ENCODE measurements at regions not wholly inside any gene's neighbourhood (a gene's known extent, or its start where the extent isn't known, plus 50 kb on each side); places are given as distances from the start of the nearest gene placed in this dataset.

DNA sequence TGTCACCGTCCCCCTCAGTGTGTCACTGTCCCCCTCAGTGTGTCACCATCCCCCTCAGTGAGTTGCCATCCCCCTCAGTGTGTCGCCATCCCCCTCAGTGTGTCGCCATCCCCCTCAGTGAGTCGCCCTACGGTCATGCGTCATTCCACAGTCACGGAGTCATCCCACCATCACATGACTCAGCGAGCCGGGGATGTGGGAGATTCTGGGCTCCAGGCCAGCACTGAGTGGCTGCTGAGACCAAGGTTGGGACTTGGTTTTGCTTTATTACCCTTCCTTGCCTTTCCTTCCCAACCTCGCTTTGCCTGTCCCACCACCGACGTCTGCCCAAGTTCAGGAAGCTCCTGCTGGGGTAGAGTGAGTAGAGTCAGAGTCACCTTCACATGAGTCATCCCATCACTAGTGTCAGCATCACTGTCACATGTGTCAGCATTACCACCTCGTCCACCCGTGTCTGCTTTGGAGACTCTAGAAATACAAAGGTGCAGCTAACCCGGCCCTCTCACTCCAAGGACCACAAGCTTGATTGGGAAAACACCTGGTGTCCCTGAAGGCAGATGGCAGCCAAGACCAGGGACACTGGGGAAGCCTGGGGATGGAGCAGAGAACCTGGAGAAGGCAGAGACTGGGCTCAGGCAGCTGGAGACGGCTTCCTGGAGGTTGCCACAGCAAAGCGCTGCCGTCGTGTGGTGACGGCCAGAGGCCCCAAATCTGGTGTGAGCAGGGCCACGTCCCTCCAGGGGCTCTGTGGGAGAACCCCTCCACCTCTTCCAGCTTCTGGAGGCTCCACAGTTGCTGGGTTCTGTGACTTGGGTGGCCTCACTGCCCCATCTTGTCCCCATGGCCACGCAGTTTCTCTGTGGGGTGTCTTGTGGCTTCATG lies 485.2 kb upstream of the SALL3 start:
- intact Hi-C loops (cut with DNase I; ENCODE audit: low total_unique reads): no loop called here
- H3K4me3 ChIP-seq (ENCODE audit: low read depth, poor library complexity, severe bottlenecking): no peak overlapping the region
- no peak for TF ChIP-seq CTCF (IDR thresholded peaks at IDR 0.05)
- no peak for TF ChIP-seq POLR2A (IDR thresholded peaks at IDR 0.05)
- DNase-seq (ENCODE audit: low spot score in 2 of 2): no peak
- WGBS, 2 donors: 71 to 79% methylated on average over 21 to 22 of the region's 22 CpGs

GRCh38 chr18:78495550-78495949 lies 484.1 kb upstream of the SALL3 start:
- WGBS, 2 donors: 93 to 94% methylated on average over 14 of the region's 14 CpGs
- TF ChIP-seq CTCF (IDR thresholded peaks at IDR 0.05) (no peak), POLR2A (IDR thresholded peaks at IDR 0.05) (no peak)
- no peak for DNase-seq (ENCODE audit: low spot score in 2 of 2)
- no peak overlapping the region for H3K4me3 ChIP-seq (ENCODE audit: low read depth, poor library complexity, severe bottlenecking)
- intact Hi-C loops (cut with DNase I; ENCODE audit: low total_unique reads): no loop called here

DNA sequence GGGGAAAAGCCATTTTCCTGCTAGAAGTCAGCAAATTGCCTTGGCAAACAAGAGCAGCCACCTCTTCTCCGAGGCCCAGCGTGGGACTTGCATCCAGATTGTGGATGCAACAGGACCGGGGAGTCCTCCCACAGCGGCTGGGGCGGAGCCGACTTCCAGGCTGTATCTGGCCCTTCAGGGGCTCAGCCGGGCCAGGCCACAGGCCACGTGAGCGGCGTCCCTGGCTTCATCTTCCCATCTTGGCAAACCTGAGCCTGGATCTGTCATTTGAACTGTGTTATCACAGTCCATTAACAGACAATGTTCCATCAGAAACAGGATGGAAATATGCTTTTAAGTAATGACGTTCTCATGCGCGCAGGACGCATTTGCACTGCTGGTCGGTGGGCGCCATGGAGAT lies 483.5 kb upstream of the SALL3 start:
- no peak for DNase-seq (ENCODE audit: low spot score in 2 of 2)
- TF ChIP-seq POLR2A (IDR thresholded peaks at IDR 0.05) (no peak), CTCF (IDR thresholded peaks at IDR 0.05) (no peak)
- 82 to 83% methylated on average over 16 of the region's 16 CpGs for WGBS, 2 donors
- no peak overlapping the region for H3K4me3 ChIP-seq (ENCODE audit: low read depth, poor library complexity, severe bottlenecking)
- intact Hi-C loops (cut with DNase I; ENCODE audit: low total_unique reads): no loop called here

- TF ChIP-seq CTCF (IDR thresholded peaks at IDR 0.05) (no peak), POLR2A (IDR thresholded peaks at IDR 0.05) (no peak)
- DNase-seq (ENCODE audit: low spot score in 2 of 2): no peak
- no peak overlapping the region for H3K4me3 ChIP-seq (ENCODE audit: low read depth, poor library complexity, severe bottlenecking)
- intact Hi-C loops (cut with DNase I; ENCODE audit: low total_unique reads): no loop called here
- WGBS, 2 donors: 66 to 74% methylated on average over 11 to 13 of the region's 13 CpGs
These were observed 482.0 kb upstream of the SALL3 start for GRCh38 chr18:78497641-78498040.

GRCh38 chr18:78499586-78499985 lies 480.0 kb upstream of the SALL3 start:
- H3K4me3 ChIP-seq (ENCODE audit: low read depth, poor library complexity, severe bottlenecking): no peak overlapping the region
- DNase-seq (ENCODE audit: low spot score in 2 of 2): no peak
- TF ChIP-seq CTCF (IDR thresholded peaks at IDR 0.05) (no peak), POLR2A (IDR thresholded peaks at IDR 0.05) (no peak)
- intact Hi-C loops (cut with DNase I; ENCODE audit: low total_unique reads): no loop called here
- WGBS, 2 donors: 89% methylated on average over 15 of the region's 15 CpGs

DNA sequence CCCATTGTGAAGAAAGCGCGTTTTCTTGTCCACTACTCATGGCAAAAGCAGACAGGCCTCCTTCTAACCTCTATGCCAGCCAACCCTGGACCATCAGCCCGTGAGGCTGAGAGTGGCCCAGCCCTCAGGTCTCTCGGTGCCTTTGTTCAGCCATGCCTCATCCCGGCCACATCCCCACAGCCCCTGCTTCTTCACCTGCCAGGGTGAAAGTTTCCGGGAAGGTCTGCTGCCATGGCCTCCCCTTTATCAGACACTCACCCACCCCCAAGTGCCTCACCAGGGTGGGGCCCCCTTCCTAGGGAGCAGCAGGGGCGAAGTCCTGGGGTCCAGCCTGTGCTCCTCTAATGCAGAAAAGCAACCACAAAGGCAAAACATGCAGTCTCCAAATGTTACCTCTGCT lies 478.4 kb upstream of the SALL3 start:
- H3K4me3 ChIP-seq (ENCODE audit: low read depth, poor library complexity, severe bottlenecking): no peak overlapping the region
- TF ChIP-seq CTCF (IDR thresholded peaks at IDR 0.05) (no peak), POLR2A (IDR thresholded peaks at IDR 0.05) (no peak)
- peak in 1 of 2 donors; percentile 52 for DNase-seq (ENCODE audit: low spot score in 2 of 2)
- WGBS, 2 donors: 88 to 94% methylated on average over 7 of the region's 7 CpGs
- intact Hi-C loops (cut with DNase I; ENCODE audit: low total_unique reads): no loop called here
